22Rv1 (cell line): ENCODE measurements at regions not wholly inside any gene's neighbourhood (a gene's known extent, or its start where the extent isn't known, plus 50 kb on each side); places are given as distances from the start of the nearest gene placed in this dataset.

ENCODE experiments used
- ZFX ChIP-seq: fragments of 450-650 bp; IDR thresholded peaks from 2 replicates; pipeline ENCODE4 v1.6.1; 2017; ENCODE audit warnings: antibody characterized with exemption, borderline replicate concordance
- TF ChIP-seq, protein P1 (sequence below): fragments of 450-650 bp; IDR thresholded peaks from 2 replicates; pipeline ENCODE4 v1.5.1; 2017; ENCODE audit warnings: mild to moderate bottlenecking

DNA sequence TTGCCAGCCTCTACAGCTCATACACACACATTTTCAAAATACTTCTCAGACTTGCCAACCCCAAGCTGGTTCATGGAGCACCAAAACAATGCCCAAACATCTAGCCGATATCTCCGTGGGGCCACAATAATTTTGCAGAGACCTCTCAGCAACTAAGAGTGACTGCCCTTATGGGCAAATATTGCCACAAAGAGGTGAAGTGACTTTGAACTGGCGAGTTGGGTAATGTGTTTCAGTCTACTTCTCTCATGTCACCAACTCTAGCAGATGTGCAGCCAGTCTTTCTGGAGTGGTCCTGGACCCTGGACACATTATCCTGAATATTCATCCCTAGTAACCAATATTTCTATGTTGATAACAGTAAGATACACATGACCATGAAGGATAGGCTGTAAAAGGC, 290.3 kb downstream of the EMP1 start:
- TF ChIP-seq, protein P1, sequence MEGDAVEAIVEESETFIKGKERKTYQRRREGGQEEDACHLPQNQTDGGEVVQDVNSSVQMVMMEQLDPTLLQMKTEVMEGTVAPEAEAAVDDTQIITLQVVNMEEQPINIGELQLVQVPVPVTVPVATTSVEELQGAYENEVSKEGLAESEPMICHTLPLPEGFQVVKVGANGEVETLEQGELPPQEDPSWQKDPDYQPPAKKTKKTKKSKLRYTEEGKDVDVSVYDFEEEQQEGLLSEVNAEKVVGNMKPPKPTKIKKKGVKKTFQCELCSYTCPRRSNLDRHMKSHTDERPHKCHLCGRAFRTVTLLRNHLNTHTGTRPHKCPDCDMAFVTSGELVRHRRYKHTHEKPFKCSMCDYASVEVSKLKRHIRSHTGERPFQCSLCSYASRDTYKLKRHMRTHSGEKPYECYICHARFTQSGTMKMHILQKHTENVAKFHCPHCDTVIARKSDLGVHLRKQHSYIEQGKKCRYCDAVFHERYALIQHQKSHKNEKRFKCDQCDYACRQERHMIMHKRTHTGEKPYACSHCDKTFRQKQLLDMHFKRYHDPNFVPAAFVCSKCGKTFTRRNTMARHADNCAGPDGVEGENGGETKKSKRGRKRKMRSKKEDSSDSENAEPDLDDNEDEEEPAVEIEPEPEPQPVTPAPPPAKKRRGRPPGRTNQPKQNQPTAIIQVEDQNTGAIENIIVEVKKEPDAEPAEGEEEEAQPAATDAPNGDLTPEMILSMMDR, result no peak
- no peak for TF ChIP-seq ZFX
